GM12878 (cell line): ENCODE measurements at regions not wholly inside any gene's neighbourhood (a gene's known extent, or its start where the extent isn't known, plus 50 kb on each side); places are given as distances from the start of the nearest gene placed in this dataset.

Experiments
- ATAC-seq: fragments of 200-7000 bp; cut with Tn5 transposase; 3 replicates; pipeline ENCODE4 v1.9.1; 2020; ENCODE audit warnings: mild to moderate bottlenecking, moderate library complexity
- BruUV-seq: library from RNA; stranded (reverse); fragments of 400-500 nt; replicated peaks from 2 replicates; lab custom pipeline; 2021; lab: Mats Ljungman, UMichigan
- CTCF ChIA-PET: fragments of 300-600 bp; sonication (Branson Sonifier 250); formaldehyde crosslinking; extraction: SDS; loops from one replicate; lab custom pipeline; 2021; ENCODE audit warnings: inconsistent platforms; lab: Yijun Ruan, JAX
- POLR2A ChIA-PET: fragments of 350-600 bp; formaldehyde crosslinking; extraction: SDS; loops from one replicate; lab custom pipeline; 2021; ENCODE audit warnings: inconsistent platforms; lab: Charles Lee
- RAD21 ChIA-PET: fragments of 300-600 bp; sonication (Branson Sonifier 250); formaldehyde crosslinking; loops from one replicate; lab custom pipeline; 2023; ENCODE audit warnings: antibody characterized with exemption; ENCODE audit not compliant: unreplicated experiment; lab: Charles Lee
- SMC1A ChIA-PET: fragments of 300-600 bp; sonication (Branson Sonifier 250); formaldehyde crosslinking; loops from one replicate; lab custom pipeline; 2023; ENCODE audit not compliant: unreplicated experiment, uncharacterized antibody; lab: Charles Lee
- DNase-seq: peaks from one replicate; pipeline ENCODE4 v3.0.0-alpha.2; 2011; ENCODE audit warnings: low read depth, low spot score
- FAIRE-seq: peaks from 3 replicates; lab custom pipeline; 2011; peaks lifted over from hg19 to GRCh38; lab: Jason Lieb, UNC
- H2AFZ ChIP-seq: 2 replicates; pipeline ENCODE4 v1.6.0; 2011; ENCODE audit warnings: low read depth, low read length, control low read depth; ENCODE audit not compliant: control insufficient read depth
- H3K27ac ChIP-seq: 2 replicates; pipeline ENCODE4 v1.5.1; 2011; ENCODE audit warnings: control low read depth; ENCODE audit not compliant: control insufficient read depth, insufficient read depth
- H3K27me3 ChIP-seq, 2 experiments: replicated peaks in 1 of 2; 2 replicates each; pipeline versions ENCODE4 v1.6.0 to v1.6.1; 2011; ENCODE audit warnings: low read length in 1 of 2; ENCODE audit not compliant: control insufficient read depth in 2 of 2, insufficient read depth in 2 of 2
- H3K36me3 ChIP-seq, 2 experiments: 2 replicates each; pipeline ENCODE4 v1.5.1; 2011; ENCODE audit warnings: low read length in 1 of 2; ENCODE audit not compliant: control insufficient read depth in 2 of 2, insufficient read depth in 2 of 2
- H3K4me1 ChIP-seq: 2 replicates; pipeline ENCODE4 v1.6.1; 2011; ENCODE audit warnings: mild to moderate bottlenecking, low read length, moderate library complexity, mixed read lengths; ENCODE audit not compliant: control insufficient read depth, insufficient read depth
- H3K4me2 ChIP-seq: 2 replicates; pipeline ENCODE4 v1.6.0; 2011; ENCODE audit warnings: control low read depth; ENCODE audit not compliant: control insufficient read depth, insufficient read depth
- H3K4me3 ChIP-seq: fragments of 200-600 bp; sonication (generic); 2 replicates; pipeline ENCODE4 v1.5.1; 2016
- H3K79me2 ChIP-seq: 2 replicates; pipeline ENCODE4 v1.6.0; 2011; ENCODE audit warnings: low read length; ENCODE audit not compliant: control insufficient read depth, insufficient read depth
- H3K9ac ChIP-seq: 2 replicates; pipeline ENCODE4 v1.8.0; 2011; ENCODE audit warnings: low read length, control low read depth, mixed read lengths; ENCODE audit not compliant: control insufficient read depth, insufficient read depth
- H3K9me3 ChIP-seq: replicated peaks from 3 replicates; pipeline ENCODE4 v1.5.1; 2011; ENCODE audit warnings: mild to moderate bottlenecking, low read length; ENCODE audit not compliant: control insufficient read depth, insufficient read depth
- H4K20me1 ChIP-seq: 2 replicates; pipeline ENCODE4 v1.6.0; 2011; ENCODE audit not compliant: control insufficient read depth, insufficient read depth
- CEBPB ChIP-seq, 2 experiments: fragments of 150-350 bp in 1 of 2; IDR thresholded peaks; 2 replicates each; pipeline ENCODE4 v1.6.1; 2012 to 2014; ENCODE audit warnings: low read depth in 2 of 2, low read length in 2 of 2, borderline replicate concordance in 1 of 2, inconsistent platforms in 1 of 2
- EED ChIP-seq: sonication (generic); IDR thresholded peaks from 2 replicates; pipeline ENCODE4 v1.6.1; 2016; ENCODE audit warnings: antibody characterized with exemption, low read depth
- FOXM1 ChIP-seq: IDR thresholded peaks from 2 replicates; pipeline ENCODE4 v1.6.1; 2012; ENCODE audit warnings: low read depth, mild to moderate bottlenecking, inconsistent platforms, low read length, moderate library complexity
- GATAD2B ChIP-seq: fragments of 450-650 bp; conservative IDR thresholded peaks from 2 replicates; pipeline ENCODE4 v1.6.1; 2017; ENCODE audit warnings: low read depth, mild to moderate bottlenecking, moderate library complexity
- HDGF ChIP-seq: fragments of 450-650 bp; IDR thresholded peaks from 2 replicates; pipeline ENCODE4 v1.6.1; 2016; ENCODE audit warnings: antibody characterized with exemption
- MEF2A ChIP-seq: IDR thresholded peaks from 2 replicates; pipeline ENCODE4 v1.6.1; 2011; ENCODE audit warnings: low read depth, mild to moderate bottlenecking, low read length, moderate library complexity; ENCODE audit not compliant: insufficient read depth
- RFX5 ChIP-seq: IDR thresholded peaks from 2 replicates; pipeline ENCODE4 v1.6.1; 2011; ENCODE audit warnings: low read depth, low read length, improper control_type of control experiment
- RUNX3 ChIP-seq: IDR thresholded peaks from 2 replicates; pipeline ENCODE4 v1.6.1; 2012; ENCODE audit warnings: low read length, inconsistent platforms
- WGBS: methylation state at CpG from one replicate; pipeline ENCODE4 v1.1.6; 2016; ENCODE audit warnings: low lambda C conversion rate; ENCODE audit not compliant: insufficient replicate concordance, insufficient coverage; ENCODE audit errors: missing lambda C conversion rate; 5-methylcytosine and 5-hydroxymethylcytosine counted together
- in situ Hi-C: fragments of 300-500 bp; cut with MboI; formaldehyde crosslinking; loops from 9 replicates; pipeline ENCODE4 v1.14.3; 2018; ENCODE audit warnings: mixed read lengths
- intact Hi-C: fragments of 100-400 bp; cut with micrococcal nuclease; formaldehyde crosslinking; loops from one replicate; pipeline ENCODE4 v1.14.2; 2022; ENCODE audit not compliant: unreplicated experiment
- TF ChIP-seq, protein P1 (sequence below): fragments of 450-650 bp; IDR thresholded peaks from 2 replicates; pipeline ENCODE4 v1.6.1; 2016; ENCODE audit warnings: mild to moderate bottlenecking
- TF ChIP-seq, protein P2 (sequence below): fragments of 450-650 bp; IDR thresholded peaks from 2 replicates; pipeline ENCODE4 v1.6.1; 2016; ENCODE audit warnings: mild to moderate bottlenecking, moderate library complexity, borderline replicate concordance

DNA sequence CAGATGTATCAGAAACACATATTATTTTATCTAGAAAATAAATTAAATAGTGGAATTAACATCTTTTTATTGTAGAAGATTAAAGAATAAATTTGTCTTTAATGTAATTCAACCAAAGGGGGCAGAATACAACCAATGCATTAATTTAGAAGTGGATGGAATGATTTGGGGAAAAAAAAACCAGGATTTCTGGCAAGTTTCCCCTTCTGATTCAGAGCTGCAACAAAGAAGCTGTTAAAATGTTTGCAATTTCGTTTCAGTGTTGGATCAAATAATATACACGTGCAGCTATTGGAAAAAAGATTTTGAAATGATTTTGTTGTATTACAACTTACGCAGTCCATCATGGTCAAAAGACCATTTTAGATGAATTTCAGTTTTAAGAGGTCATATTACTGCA lies 71.6 kb upstream of the ZNF280D start (continued):
- TF ChIP-seq, protein P1, sequence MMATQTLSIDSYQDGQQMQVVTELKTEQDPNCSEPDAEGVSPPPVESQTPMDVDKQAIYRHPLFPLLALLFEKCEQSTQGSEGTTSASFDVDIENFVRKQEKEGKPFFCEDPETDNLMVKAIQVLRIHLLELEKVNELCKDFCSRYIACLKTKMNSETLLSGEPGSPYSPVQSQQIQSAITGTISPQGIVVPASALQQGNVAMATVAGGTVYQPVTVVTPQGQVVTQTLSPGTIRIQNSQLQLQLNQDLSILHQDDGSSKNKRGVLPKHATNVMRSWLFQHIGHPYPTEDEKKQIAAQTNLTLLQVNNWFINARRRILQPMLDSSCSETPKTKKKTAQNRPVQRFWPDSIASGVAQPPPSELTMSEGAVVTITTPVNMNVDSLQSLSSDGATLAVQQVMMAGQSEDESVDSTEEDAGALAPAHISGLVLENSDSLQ = no peak
- TF ChIP-seq, protein P2, sequence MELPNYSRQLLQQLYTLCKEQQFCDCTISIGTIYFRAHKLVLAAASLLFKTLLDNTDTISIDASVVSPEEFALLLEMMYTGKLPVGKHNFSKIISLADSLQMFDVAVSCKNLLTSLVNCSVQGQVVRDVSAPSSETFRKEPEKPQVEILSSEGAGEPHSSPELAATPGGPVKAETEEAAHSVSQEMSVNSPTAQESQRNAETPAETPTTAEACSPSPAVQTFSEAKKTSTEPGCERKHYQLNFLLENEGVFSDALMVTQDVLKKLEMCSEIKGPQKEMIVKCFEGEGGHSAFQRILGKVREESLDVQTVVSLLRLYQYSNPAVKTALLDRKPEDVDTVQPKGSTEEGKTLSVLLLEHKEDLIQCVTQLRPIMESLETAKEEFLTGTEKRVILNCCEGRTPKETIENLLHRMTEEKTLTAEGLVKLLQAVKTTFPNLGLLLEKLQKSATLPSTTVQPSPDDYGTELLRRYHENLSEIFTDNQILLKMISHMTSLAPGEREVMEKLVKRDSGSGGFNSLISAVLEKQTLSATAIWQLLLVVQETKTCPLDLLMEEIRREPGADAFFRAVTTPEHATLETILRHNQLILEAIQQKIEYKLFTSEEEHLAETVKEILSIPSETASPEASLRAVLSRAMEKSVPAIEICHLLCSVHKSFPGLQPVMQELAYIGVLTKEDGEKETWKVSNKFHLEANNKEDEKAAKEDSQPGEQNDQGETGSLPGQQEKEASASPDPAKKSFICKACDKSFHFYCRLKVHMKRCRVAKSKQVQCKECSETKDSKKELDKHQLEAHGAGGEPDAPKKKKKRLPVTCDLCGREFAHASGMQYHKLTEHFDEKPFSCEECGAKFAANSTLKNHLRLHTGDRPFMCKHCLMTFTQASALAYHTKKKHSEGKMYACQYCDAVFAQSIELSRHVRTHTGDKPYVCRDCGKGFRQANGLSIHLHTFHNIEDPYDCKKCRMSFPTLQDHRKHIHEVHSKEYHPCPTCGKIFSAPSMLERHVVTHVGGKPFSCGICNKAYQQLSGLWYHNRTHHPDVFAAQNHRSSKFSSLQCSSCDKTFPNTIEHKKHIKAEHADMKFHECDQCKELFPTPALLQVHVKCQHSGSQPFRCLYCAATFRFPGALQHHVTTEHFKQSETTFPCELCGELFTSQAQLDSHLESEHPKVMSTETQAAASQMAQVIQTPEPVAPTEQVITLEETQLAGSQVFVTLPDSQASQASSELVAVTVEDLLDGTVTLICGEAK = no peak
- TF ChIP-seq CEBPB (IDR thresholded peaks at IDR 0.05; ENCODE audit: borderline replicate concordance in 1 of 2, low read depth in 2 of 2, low read length in 2 of 2) = no peak
- no peak for TF ChIP-seq GATAD2B
- no peak for TF ChIP-seq HDGF
- TF ChIP-seq RFX5 = no peak
- TF ChIP-seq, all 136 proteins: peak for 0

DNA sequence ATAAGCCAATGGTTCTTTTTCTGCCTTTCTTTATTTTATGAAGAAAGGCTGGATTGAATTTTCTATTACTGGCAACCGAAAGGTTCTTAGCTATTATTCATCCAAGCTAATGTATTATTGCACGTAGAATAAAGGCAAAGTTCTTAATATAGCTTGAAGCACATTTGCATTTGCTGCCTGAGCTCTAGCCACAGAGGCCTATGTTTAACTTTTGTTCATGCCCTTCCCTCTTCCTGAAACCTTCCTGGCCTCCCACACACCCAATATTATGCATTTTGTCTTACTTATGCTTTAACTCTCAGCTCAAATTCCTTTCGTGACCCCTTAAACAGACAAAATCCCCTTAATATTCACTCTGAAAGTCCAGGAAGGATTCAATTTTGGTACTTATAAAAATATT lies 71.0 kb upstream of the ZNF280D start:
- Histone ChIP-seq H3K36me3 (no peaks in the 10 kb centered on the region), H3K9me3 (peaks cover 9% of the 10 kb centered on the region), H3K27ac (no peak overlapping the region), H3K4me1 (peaks cover 17% of the 10 kb centered on the region), H4K20me1 (no peaks in the 10 kb centered on the region), H3K4me2 (peak overlapping the region; percentile 91), H3K27me3 (no peaks in the 10 kb centered on the region; a peak in 1 of 4 replicates), H3K9ac (no peak overlapping the region), H2AFZ (peak overlapping the region; percentile 51), H3K79me2 (no peaks in the 10 kb centered on the region), H3K4me3 (no peak overlapping the region)
- BruUV-seq = no TSS peak
- RAD21 ChIA-PET = no interaction called here
- SMC1A ChIA-PET = interaction anchor here (0.7 kb wide), 1 partner anchor 18 kb away, joined by 3 read pairs; no protein-coding TSS in a partner anchor
- ATAC-seq = no peak
- POLR2A ChIA-PET = no interaction called here
- WGBS = 3% methylated on average over 3 of the region's 3 CpGs
- CTCF ChIA-PET = interaction anchor here (0.8 kb wide), 1 partner anchor 296 kb away, joined by 3 read pairs; no protein-coding TSS in a partner anchor
- TF ChIP-seq EED (no peak), MEF2A (peak; percentile 61; the same call in 1 of the 2 replicates), RUNX3 (peak; percentile 65), FOXM1 (no peak)
- intact Hi-C loops (no loop called here), in situ Hi-C loops (loop anchor here (25.0 kb wide), 1 partner anchor 733 kb away; no protein-coding TSS in a partner anchor)
- DNase-seq = no peak
- no peak for FAIRE-seq
